A673 (cell line): ENCODE measurements at regions not wholly inside any gene's neighbourhood (a gene's known extent, or its start where the extent isn't known, plus 50 kb on each side); places are given as distances from the start of the nearest gene placed in this dataset.

Experiments used
- BruUV-seq: library from RNA; stranded (reverse); fragments of 400-500 nt; replicated peaks from 2 replicates; lab custom pipeline; 2021; lab: Mats Ljungman, UMichigan
- CTCF ChIA-PET: fragments of 300-600 bp; sonication (Branson Sonifier 250); formaldehyde crosslinking; loops from one replicate; lab custom pipeline; 2022; ENCODE audit warnings: antibody characterized with exemption; lab: Charles Lee
- POLR2A ChIA-PET: fragments of 300-600 bp; sonication (Branson Sonifier 250); formaldehyde crosslinking; loops from one replicate; lab custom pipeline; 2022; ENCODE audit warnings: antibody characterized with exemption; ENCODE audit not compliant: low non-redundant PET; lab: Charles Lee
- DNase-seq: peaks from one replicate; pipeline ENCODE4 v3.0.0-alpha.2; 2015; ENCODE audit warnings: low spot score
- H3K27ac ChIP-seq: fragments of 200-600 bp; sonication (generic); 2 replicates; pipeline ENCODE4 v1.5.1; 2016; ENCODE audit warnings: mixed run types, low read depth, mild to moderate bottlenecking, mixed read lengths, antibody characterized with exemption, low read length; ENCODE audit not compliant: poor library complexity, severe bottlenecking
- H3K27me3 ChIP-seq: fragments of 200-600 bp; sonication (generic); replicated peaks from 2 replicates; pipeline ENCODE4 v1.6.1; 2017; ENCODE audit warnings: mixed run types, low read depth, mild to moderate bottlenecking, mixed read lengths, antibody characterized with exemption, low read length; ENCODE audit not compliant: insufficient read depth, poor library complexity
- H3K36me3 ChIP-seq: fragments of 200-600 bp; sonication (generic); 2 replicates; pipeline ENCODE4 v1.6.1; 2016; ENCODE audit warnings: mixed run types, mild to moderate bottlenecking, mixed read lengths, antibody characterized with exemption, low read length; ENCODE audit not compliant: insufficient read depth, poor library complexity, severe bottlenecking
- H3K4me1 ChIP-seq: fragments of 200-600 bp; sonication (generic); 2 replicates; pipeline ENCODE4 v1.6.1; 2017; ENCODE audit warnings: mixed run types, mild to moderate bottlenecking, mixed read lengths, antibody characterized with exemption, low read length; ENCODE audit not compliant: insufficient read depth, poor library complexity, severe bottlenecking
- H3K4me3 ChIP-seq: fragments of 200-600 bp; sonication (generic); 2 replicates; pipeline ENCODE4 v1.5.1; 2016; ENCODE audit warnings: low read depth, mixed run types, mild to moderate bottlenecking, mixed read lengths, low read length; ENCODE audit not compliant: poor library complexity, severe bottlenecking
- H3K9me3 ChIP-seq: fragments of 200-600 bp; sonication (generic); 2 replicates; pipeline ENCODE4 v1.6.1; 2016; ENCODE audit warnings: mixed run types, low read depth, mild to moderate bottlenecking, mixed read lengths, antibody characterized with exemption, low read length; ENCODE audit not compliant: poor library complexity, severe bottlenecking
- CTCF ChIP-seq: fragments of 300-800, 200-600 bp; sonication (generic); conservative IDR thresholded peaks from 2 replicates; pipeline ENCODE4 v1.5.1; 2017; ENCODE audit warnings: low read depth, mild to moderate bottlenecking, antibody characterized with exemption, low read length, moderate library complexity, mixed read lengths
- EZH2 ChIP-seq: fragments of 200-600 bp; sonication (generic); IDR thresholded peaks from 2 replicates; pipeline ENCODE4 v1.6.1; 2017; ENCODE audit warnings: borderline replicate concordance, low read depth, mild to moderate bottlenecking, mixed read lengths, antibody characterized with exemption, low read length; ENCODE audit not compliant: poor library complexity, severe bottlenecking
- intact Hi-C: fragments of 100-400 bp; cut with micrococcal nuclease; formaldehyde crosslinking; loops from one replicate; pipeline ENCODE4 v1.10.0; 2022; ENCODE audit not compliant: unreplicated experiment

GRCh38 chr19:31592456-31592855 lies 243.2 kb upstream of the TSHZ3 start:
- H3K27ac ChIP-seq = no peak overlapping the region
- TF ChIP-seq EZH2 = no peak
- no peak for TF ChIP-seq CTCF
- BruUV-seq = no TSS peak
- intact Hi-C loops = no loop called here
- H3K9me3 ChIP-seq = no peaks in the 10 kb centered on the region
- no peaks in the 10 kb centered on the region for H3K4me1 ChIP-seq
- no peaks in the 10 kb centered on the region for H3K36me3 ChIP-seq
- DNase-seq = no peak
- CTCF ChIA-PET = no interaction called here
- no peaks in the 10 kb centered on the region for H3K27me3 ChIP-seq
- POLR2A ChIA-PET = no interaction called here
- no peak overlapping the region for H3K4me3 ChIP-seq

- Histone ChIP-seq H3K4me1 (no peaks in the 10 kb centered on the region), H3K4me3 (no peak overlapping the region), H3K27ac (no peak overlapping the region), H3K36me3 (no peaks in the 10 kb centered on the region), H3K9me3 (no peaks in the 10 kb centered on the region), H3K27me3 (no peaks in the 10 kb centered on the region)
- intact Hi-C loops = no loop called here
- no TSS peak for BruUV-seq
- ChIA-PET POLR2A (no interaction called here), CTCF (no interaction called here)
- TF ChIP-seq EZH2 = no peak
- no peak for TF ChIP-seq CTCF
- DNase-seq = no peak
Measured at GRCh38 chr19:31594701-31595100, 245.5 kb upstream of the TSHZ3 start.

- BruUV-seq = no TSS peak
- ChIA-PET POLR2A (no interaction called here), CTCF (no interaction called here)
- no peak for DNase-seq
- Histone ChIP-seq H3K9me3 (no peaks in the 10 kb centered on the region), H3K4me3 (no peak overlapping the region), H3K27ac (no peak overlapping the region), H3K27me3 (no peaks in the 10 kb centered on the region), H3K36me3 (no peaks in the 10 kb centered on the region), H3K4me1 (no peaks in the 10 kb centered on the region)
- intact Hi-C loops = no loop called here
- TF ChIP-seq EZH2 (no peak), CTCF (no peak)
Measured at GRCh38 chr19:31595521-31595920, 246.3 kb upstream of the TSHZ3 start.
